Nephron progenitor cell (in vitro differentiated cells): ENCODE measurements at regions not wholly inside any gene's neighbourhood (a gene's known extent, or its start where the extent isn't known, plus 50 kb on each side); places are given as distances from the start of the nearest gene placed in this dataset.

Experiments used
- DNase-seq: peaks from one replicate; pipeline ENCODE4 v3.0.0; 2021
- H3K27ac Mint-ChIP-seq: 2 replicates; pipeline ENCODE4 v1.8.0; 2021; ENCODE audit warnings: mild to moderate bottlenecking, moderate library complexity, mixed read lengths
- H3K27me3 Mint-ChIP-seq: 2 replicates; pipeline ENCODE4 v1.8.0; 2021; ENCODE audit warnings: mild to moderate bottlenecking, low read depth, mixed read lengths; ENCODE audit not compliant: poor library complexity
- H3K36me3 Mint-ChIP-seq: 2 replicates; pipeline ENCODE4 v1.8.0; 2021; ENCODE audit warnings: low read depth, mixed read lengths
- H3K4me1 Mint-ChIP-seq: 2 replicates; pipeline ENCODE4 v1.8.0; 2021; ENCODE audit warnings: mixed read lengths
- H3K4me3 Mint-ChIP-seq: 2 replicates; pipeline ENCODE4 v1.8.0; 2021; ENCODE audit warnings: mild to moderate bottlenecking, moderate library complexity, mixed read lengths
- H3K9me3 Mint-ChIP-seq: 2 replicates; pipeline ENCODE4 v1.8.0; 2021; ENCODE audit warnings: mild to moderate bottlenecking, moderate library complexity, mixed read lengths
- CTCF ChIP-seq: fragments of 200-600 bp; sonication (generic); IDR thresholded peaks from 2 replicates; pipeline ENCODE4 v1.5.0; 2021; ENCODE audit warnings: antibody characterized with exemption

GRCh38 chr2:8342407-8342806 is 339.4 kb upstream of the ID2 start:
- DNase-seq = no peak
- peaks cover 19% of the 10 kb centered on the region for H3K9me3 Mint-ChIP-seq
- peaks cover 10% of the 10 kb centered on the region for H3K36me3 Mint-ChIP-seq
- peaks cover 37% of the 10 kb centered on the region for H3K4me1 Mint-ChIP-seq
- no peak for TF ChIP-seq CTCF
- H3K4me3 Mint-ChIP-seq = no peak overlapping the region
- peaks cover 12% of the 10 kb centered on the region for H3K27me3 Mint-ChIP-seq
- H3K27ac Mint-ChIP-seq = peak overlapping the region; percentile 74

- no peak for DNase-seq
- TF ChIP-seq CTCF = no peak
- Mint-ChIP-seq H3K4me1 (peaks cover 43% of the 10 kb centered on the region), H3K27ac (no peak overlapping the region), H3K36me3 (peaks cover 10% of the 10 kb centered on the region), H3K27me3 (peaks cover 12% of the 10 kb centered on the region), H3K9me3 (peaks cover 19% of the 10 kb centered on the region), H3K4me3 (no peak overlapping the region)
These were observed 338.8 kb upstream of the ID2 start for GRCh38 chr2:8343031-8343430.

- no peak for DNase-seq
- H3K4me1 Mint-ChIP-seq = peaks cover 57% of the 10 kb centered on the region
These were observed 337.4 kb upstream of the ID2 start for GRCh38 chr2:8344144-8345097.

GRCh38 chr2:8345200-8345599 is 336.7 kb upstream of the ID2 start:
- H3K9me3 Mint-ChIP-seq = peaks cover 19% of the 10 kb centered on the region
- peaks cover 9% of the 10 kb centered on the region for H3K27me3 Mint-ChIP-seq
- H3K27ac Mint-ChIP-seq = no peak overlapping the region
- H3K4me1 Mint-ChIP-seq = peaks cover 62% of the 10 kb centered on the region
- H3K36me3 Mint-ChIP-seq = peaks cover 10% of the 10 kb centered on the region
- no peak for DNase-seq
- H3K4me3 Mint-ChIP-seq = no peak overlapping the region
- no peak for TF ChIP-seq CTCF

More at GRCh38 chr2:8344144-8345097, 337.4 kb upstream of the ID2 start:
- Mint-ChIP-seq H3K36me3 (peaks cover 10% of the 10 kb centered on the region), H3K4me3 (no peak overlapping the region), H3K27ac (peak overlapping the region; percentile 67), H3K9me3 (peaks cover 19% of the 10 kb centered on the region), H3K27me3 (peaks cover 11% of the 10 kb centered on the region)
- no peak for TF ChIP-seq CTCF

GRCh38 chr2:8346208-8346607 is 335.6 kb upstream of the ID2 start:
- no peak for DNase-seq
- no peak overlapping the region for H3K27ac Mint-ChIP-seq
- peaks cover 6% of the 10 kb centered on the region for H3K36me3 Mint-ChIP-seq
- H3K4me1 Mint-ChIP-seq = peaks cover 62% of the 10 kb centered on the region
- H3K27me3 Mint-ChIP-seq = peaks cover 4% of the 10 kb centered on the region
- H3K9me3 Mint-ChIP-seq = peaks cover 10% of the 10 kb centered on the region
- TF ChIP-seq CTCF = no peak
- no peak overlapping the region for H3K4me3 Mint-ChIP-seq
